ENCODE measurements at regions not wholly inside any gene's neighbourhood (a gene's known extent, or its start where the extent isn't known, plus 50 kb on each side); places are given as distances from the start of the nearest gene placed in this dataset.

GRCh38 chr20:43389211-43389610 is 68.5 kb upstream of the SRSF6 start:
- TF ChIP-seq, protein P1, sequence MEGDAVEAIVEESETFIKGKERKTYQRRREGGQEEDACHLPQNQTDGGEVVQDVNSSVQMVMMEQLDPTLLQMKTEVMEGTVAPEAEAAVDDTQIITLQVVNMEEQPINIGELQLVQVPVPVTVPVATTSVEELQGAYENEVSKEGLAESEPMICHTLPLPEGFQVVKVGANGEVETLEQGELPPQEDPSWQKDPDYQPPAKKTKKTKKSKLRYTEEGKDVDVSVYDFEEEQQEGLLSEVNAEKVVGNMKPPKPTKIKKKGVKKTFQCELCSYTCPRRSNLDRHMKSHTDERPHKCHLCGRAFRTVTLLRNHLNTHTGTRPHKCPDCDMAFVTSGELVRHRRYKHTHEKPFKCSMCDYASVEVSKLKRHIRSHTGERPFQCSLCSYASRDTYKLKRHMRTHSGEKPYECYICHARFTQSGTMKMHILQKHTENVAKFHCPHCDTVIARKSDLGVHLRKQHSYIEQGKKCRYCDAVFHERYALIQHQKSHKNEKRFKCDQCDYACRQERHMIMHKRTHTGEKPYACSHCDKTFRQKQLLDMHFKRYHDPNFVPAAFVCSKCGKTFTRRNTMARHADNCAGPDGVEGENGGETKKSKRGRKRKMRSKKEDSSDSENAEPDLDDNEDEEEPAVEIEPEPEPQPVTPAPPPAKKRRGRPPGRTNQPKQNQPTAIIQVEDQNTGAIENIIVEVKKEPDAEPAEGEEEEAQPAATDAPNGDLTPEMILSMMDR (IDR thresholded peaks at IDR 0.05; ENCODE audit: low read length), result no peak
- no peak for TF ChIP-seq EZH2 (IDR thresholded peaks at IDR 0.05; ENCODE audit: borderline replicate concordance, low read length)

Measured in OCI-LY1 (cell line).